GM23248 (cell line): ENCODE measurements at regions not wholly inside any gene's neighbourhood (a gene's known extent, or its start where the extent isn't known, plus 50 kb on each side); places are given as distances from the start of the nearest gene placed in this dataset.

Source experiments
- DNase-seq: peaks from one replicate; pipeline ENCODE4 v3.0.0-alpha.2; 2015
- H2AFZ ChIP-seq: fragments of 200-600 bp; sonication (generic); 2 replicates; pipeline ENCODE4 v1.6.1; 2016; ENCODE audit warnings: antibody characterized with exemption
- H3F3A ChIP-seq: fragments of 200-600 bp; sonication (generic); 2 replicates; pipeline ENCODE4 v1.6.1; 2016; ENCODE audit warnings: mild to moderate bottlenecking, antibody characterized with exemption, mixed run types; ENCODE audit not compliant: insufficient read depth
- H3K27ac ChIP-seq: fragments of 200-600 bp; sonication (generic); 2 replicates; pipeline ENCODE4 v1.5.1; 2016; ENCODE audit warnings: mild to moderate bottlenecking
- H3K27me3 ChIP-seq: fragments of 200-600 bp; sonication (generic); replicated peaks from 2 replicates; pipeline ENCODE4 v1.6.1; 2016; ENCODE audit warnings: mild to moderate bottlenecking; ENCODE audit not compliant: insufficient read depth
- H3K36me3 ChIP-seq: fragments of 200-600 bp; sonication (generic); 2 replicates; pipeline ENCODE4 v1.6.1; 2016; ENCODE audit warnings: low read depth, mild to moderate bottlenecking
- H3K4me1 ChIP-seq: fragments of 200-600 bp; sonication (generic); 2 replicates; pipeline ENCODE4 v1.6.1; 2016; ENCODE audit warnings: mild to moderate bottlenecking; ENCODE audit not compliant: insufficient read depth
- H3K4me2 ChIP-seq: fragments of 200-600 bp; sonication (generic); one replicate; pipeline ENCODE4 v1.6.1; 2016; ENCODE audit warnings: mild to moderate bottlenecking; ENCODE audit not compliant: unreplicated experiment
- H3K4me3 ChIP-seq: fragments of 200-600 bp; sonication (generic); 2 replicates; pipeline ENCODE4 v1.5.1; 2016; ENCODE audit warnings: mild to moderate bottlenecking
- H3K79me2 ChIP-seq: fragments of 200-600 bp; sonication (generic); 2 replicates; pipeline ENCODE4 v1.6.1; 2016; ENCODE audit warnings: mild to moderate bottlenecking; ENCODE audit not compliant: insufficient read depth
- H3K9ac ChIP-seq: fragments of 200-600 bp; sonication (generic); 2 replicates; pipeline ENCODE4 v1.6.1; 2016; ENCODE audit warnings: mild to moderate bottlenecking
- H3K9me2 ChIP-seq: fragments of 200-600 bp; sonication (generic); 2 replicates; pipeline ENCODE4 v1.6.1; 2016; ENCODE audit warnings: mixed run types, mild to moderate bottlenecking, moderate library complexity; ENCODE audit not compliant: insufficient read depth
- H3K9me3 ChIP-seq: fragments of 200-600 bp; sonication (generic); one replicate; pipeline ENCODE4 v1.6.1; 2017; ENCODE audit warnings: low read depth
- H4K20me1 ChIP-seq: fragments of 200-600 bp; sonication (generic); 2 replicates; pipeline ENCODE4 v1.6.0; 2016; ENCODE audit not compliant: insufficient read depth
- EZH2 ChIP-seq: fragments of 200-600 bp; sonication (generic); IDR thresholded peaks from 2 replicates; pipeline ENCODE4 v1.6.1; 2018; ENCODE audit warnings: antibody characterized with exemption, mild to moderate bottlenecking; ENCODE audit not compliant: insufficient read depth, poor library complexity, severe bottlenecking
- EZH2phosphoT487 ChIP-seq: fragments of 200-600 bp; sonication (generic); IDR thresholded peaks from 2 replicates; pipeline ENCODE4 v1.6.1; 2018; ENCODE audit warnings: antibody characterized with exemption, moderate library complexity, mild to moderate bottlenecking, low read depth; ENCODE audit not compliant: insufficient read depth
- WGBS, 2 experiments: methylation state at CpG; one replicate each; pipeline ENCODE4 v1.1.6; 2015 to 2017; ENCODE audit warnings: low lambda C conversion rate in 2 of 2, low coverage in 1 of 2; ENCODE audit errors: missing lambda C conversion rate in 2 of 2; 5-methylcytosine and 5-hydroxymethylcytosine counted together
- in situ Hi-C: fragments of 300-500 bp; cut with MboI; formaldehyde crosslinking; loops from 2 replicates; pipeline ENCODE4 v1.15.0; 2020

- no peaks in the 10 kb centered on the region for H3K27me3 ChIP-seq
- no peak for DNase-seq
- no peak overlapping the region for H2AFZ ChIP-seq
- no peaks in the 10 kb centered on the region for H3K79me2 ChIP-seq
- H3K9me2 ChIP-seq, result no peaks in the 10 kb centered on the region
- no peak overlapping the region for H3K4me3 ChIP-seq
- H3K9ac ChIP-seq, result no peak overlapping the region
- no peaks in the 10 kb centered on the region for H3F3A ChIP-seq
- H3K4me2 ChIP-seq, result no peak overlapping the region
- H3K9me3 ChIP-seq, result no peaks in the 10 kb centered on the region
- no peak for TF ChIP-seq EZH2phosphoT487
- no peak for TF ChIP-seq EZH2
- no peaks in the 10 kb centered on the region for H3K4me1 ChIP-seq
- no peak overlapping the region for H3K27ac ChIP-seq
- in situ Hi-C loops, result no loop called here
- WGBS, 2 experiments, result 21 to 24% methylated on average over 5 of the region's 5 CpGs
- H3K36me3 ChIP-seq, result no peaks in the 10 kb centered on the region
- no peaks in the 10 kb centered on the region for H4K20me1 ChIP-seq
These were observed 259.6 kb downstream of the TMEM114 start for GRCh38 chr16:8330761-8331160.

GRCh38 chr16:8326232-8326631, 264.1 kb downstream of the TMEM114 start:
- 24 to 31% methylated on average over 9 of the region's 9 CpGs for WGBS, 2 experiments
- Histone ChIP-seq H3K27ac (no peak overlapping the region), H2AFZ (no peak overlapping the region), H3K9me3 (no peaks in the 10 kb centered on the region), H3K79me2 (no peaks in the 10 kb centered on the region), H3K9me2 (no peaks in the 10 kb centered on the region), H4K20me1 (no peaks in the 10 kb centered on the region), H3K4me1 (no peaks in the 10 kb centered on the region), H3K36me3 (no peaks in the 10 kb centered on the region), H3K27me3 (no peaks in the 10 kb centered on the region), H3F3A (no peaks in the 10 kb centered on the region), H3K9ac (no peak overlapping the region), H3K4me3 (no peak overlapping the region), H3K4me2 (no peak overlapping the region)
- TF ChIP-seq EZH2phosphoT487, result no peak
- no peak for DNase-seq
- in situ Hi-C loops, result no loop called here

- H3K27ac ChIP-seq, result no peak overlapping the region
- no peak overlapping the region for H2AFZ ChIP-seq
- H3K4me1 ChIP-seq, result no peaks in the 10 kb centered on the region
- TF ChIP-seq EZH2phosphoT487 (no peak), EZH2 (no peak)
- no peaks in the 10 kb centered on the region for H3K36me3 ChIP-seq
- no peak for DNase-seq
- H3F3A ChIP-seq, result no peaks in the 10 kb centered on the region
- no peaks in the 10 kb centered on the region for H3K9me2 ChIP-seq
- H4K20me1 ChIP-seq, result no peaks in the 10 kb centered on the region
- no peak overlapping the region for H3K4me2 ChIP-seq
- H3K79me2 ChIP-seq, result no peaks in the 10 kb centered on the region
- no peak overlapping the region for H3K9ac ChIP-seq
- H3K9me3 ChIP-seq, result no peaks in the 10 kb centered on the region
- H3K4me3 ChIP-seq, result no peak overlapping the region
- 38 to 62% methylated on average over 2 of the region's 2 CpGs for WGBS, 2 experiments
- in situ Hi-C loops, result no loop called here
- H3K27me3 ChIP-seq, result no peaks in the 10 kb centered on the region
These were observed 267.2 kb downstream of the TMEM114 start for GRCh38 chr16:8323153-8323552.

- no peaks in the 10 kb centered on the region for H3K36me3 ChIP-seq
- H3F3A ChIP-seq, result no peaks in the 10 kb centered on the region
- H3K9me3 ChIP-seq, result no peaks in the 10 kb centered on the region
- no peak overlapping the region for H3K4me3 ChIP-seq
- H2AFZ ChIP-seq, result no peak overlapping the region
- H3K9ac ChIP-seq, result no peak overlapping the region
- H3K27me3 ChIP-seq, result no peaks in the 10 kb centered on the region
- 25 to 29% methylated on average over 5 of the region's 5 CpGs for WGBS, 2 experiments
- DNase-seq, result no peak
- no peaks in the 10 kb centered on the region for H3K79me2 ChIP-seq
- no peaks in the 10 kb centered on the region for H4K20me1 ChIP-seq
- H3K4me2 ChIP-seq, result no peak overlapping the region
- no peaks in the 10 kb centered on the region for H3K9me2 ChIP-seq
- TF ChIP-seq EZH2phosphoT487 (no peak), EZH2 (no peak)
- H3K27ac ChIP-seq, result no peak overlapping the region
- in situ Hi-C loops, result no loop called here
- H3K4me1 ChIP-seq, result no peaks in the 10 kb centered on the region
These were observed 270.2 kb downstream of the TMEM114 start for GRCh38 chr16:8320131-8320530.

- Histone ChIP-seq H3K79me2 (no peaks in the 10 kb centered on the region), H3K4me2 (no peak overlapping the region), H3F3A (no peaks in the 10 kb centered on the region), H3K4me1 (no peaks in the 10 kb centered on the region), H3K9ac (no peak overlapping the region), H3K27me3 (no peaks in the 10 kb centered on the region), H3K4me3 (no peak overlapping the region), H2AFZ (no peak overlapping the region), H4K20me1 (no peaks in the 10 kb centered on the region), H3K9me2 (no peaks in the 10 kb centered on the region), H3K36me3 (no peaks in the 10 kb centered on the region), H3K27ac (no peak overlapping the region), H3K9me3 (no peaks in the 10 kb centered on the region)
- in situ Hi-C loops, result no loop called here
- DNase-seq, result no peak
- TF ChIP-seq EZH2, result no peak
- no peak for TF ChIP-seq EZH2phosphoT487
- WGBS, 2 experiments, result 24 to 30% methylated on average over 6 of the region's 6 CpGs
These were observed 279.5 kb downstream of the TMEM114 start for GRCh38 chr16:8310816-8311215.
